ENCODE measurements at regions not wholly inside any gene's neighbourhood (a gene's known extent, or its start where the extent isn't known, plus 50 kb on each side); places are given as distances from the start of the nearest gene placed in this dataset.

GRCh38 chr3:141418751-141419150, 50.4 kb downstream of the ZBTB38 start:
- DNase-seq (ENCODE audit: low spot score): no peak

- no peak for DNase-seq (ENCODE audit: low spot score)
Measured at GRCh38 chr3:141419946-141420345, 51.6 kb downstream of the ZBTB38 start.

- DNase-seq (ENCODE audit: low spot score): no peak
Measured at GRCh38 chr3:141421186-141421585, 52.9 kb downstream of the ZBTB38 start.

GRCh38 chr3:141421639-141422319, 53.5 kb downstream of the ZBTB38 start:
- no peak for DNase-seq (ENCODE audit: low spot score)

- DNase-seq (ENCODE audit: low spot score): no peak
Measured at GRCh38 chr3:141422961-141423582, 54.8 kb downstream of the ZBTB38 start.

- DNase-seq (ENCODE audit: low spot score): no peak
Measured at GRCh38 chr3:141425523-141426233, 57.4 kb downstream of the ZBTB38 start.

GRCh38 chr3:141426404-141427034, 58.2 kb downstream of the ZBTB38 start:
- no peak for DNase-seq (ENCODE audit: low spot score)

- DNase-seq (ENCODE audit: low spot score): no peak
Measured at GRCh38 chr3:141427764-141428163, 59.1 kb upstream of the RASA2 start.

GRCh38 chr3:141429371-141430035, 57.3 kb upstream of the RASA2 start:
- DNase-seq (ENCODE audit: low spot score): peak; percentile 35

- DNase-seq (ENCODE audit: low spot score): no peak
Measured at GRCh38 chr3:141430316-141430715, 56.5 kb upstream of the RASA2 start.

GRCh38 chr3:141431411-141432378, 55.1 kb upstream of the RASA2 start:
- peak; percentile 70 for DNase-seq (ENCODE audit: low spot score)

- no peak for DNase-seq (ENCODE audit: low spot score)
Measured at GRCh38 chr3:141432904-141433303, 53.9 kb upstream of the RASA2 start.

GRCh38 chr3:141434255-141434654, 52.6 kb upstream of the RASA2 start:
- DNase-seq (ENCODE audit: low spot score): no peak

GRCh38 chr3:141436180-141436579, 50.6 kb upstream of the RASA2 start:
- no peak for DNase-seq (ENCODE audit: low spot score)
